Loucy (cell line): ENCODE measurements at regions not wholly inside any gene's neighbourhood (a gene's known extent, or its start where the extent isn't known, plus 50 kb on each side); places are given as distances from the start of the nearest gene placed in this dataset.

Source experiments
- CTCF ChIP-seq: fragments of 200-600 bp; sonication (generic); conservative IDR thresholded peaks from 2 replicates; pipeline ENCODE4 v1.5.1; 2014; ENCODE audit warnings: mild to moderate bottlenecking, antibody characterized with exemption, low read length
- EZH2phosphoT487 ChIP-seq: fragments of 200-600 bp; IDR thresholded peaks from 2 replicates; pipeline ENCODE4 v1.6.1; 2018; ENCODE audit warnings: antibody characterized with exemption, mild to moderate bottlenecking, moderate library complexity, borderline replicate concordance

GRCh38 chr13:23497191-23497590, 63.7 kb upstream of the SACS start:
- TF ChIP-seq CTCF (no peak), EZH2phosphoT487 (no peak)
